ENCODE measurements at regions not wholly inside any gene's neighbourhood (a gene's known extent, or its start where the extent isn't known, plus 50 kb on each side); places are given as distances from the start of the nearest gene placed in this dataset.

- Histone ChIP-seq H3K9me3 (ENCODE audit: insufficient read depth, low read depth, low read length) (no peaks in the 10 kb centered on the region), H3K4me3 (ENCODE audit: low read length) (no peak overlapping the region), H3K9ac (ENCODE audit: low read depth, low read length) (no peak overlapping the region), H3K27ac (ENCODE audit: low read length) (no peak overlapping the region), H3K36me3 (ENCODE audit: insufficient read depth, low read depth, low read length) (no peaks in the 10 kb centered on the region), H3K4me1 (ENCODE audit: insufficient read depth, low read length) (no peaks in the 10 kb centered on the region), H3K27me3 (ENCODE audit: insufficient read depth, low read length) (no peaks in the 10 kb centered on the region)
Observed at GRCh38 chr2:8271461-8271860, 410.4 kb upstream of the ID2 start.

GRCh38 chr2:8276026-8276425, 405.8 kb upstream of the ID2 start:
- Histone ChIP-seq H3K4me1 (ENCODE audit: insufficient read depth, low read length) (no peaks in the 10 kb centered on the region), H3K36me3 (ENCODE audit: insufficient read depth, low read depth, low read length) (no peaks in the 10 kb centered on the region), H3K27ac (ENCODE audit: low read length) (no peak overlapping the region), H3K9me3 (ENCODE audit: insufficient read depth, low read depth, low read length) (no peaks in the 10 kb centered on the region), H3K4me3 (ENCODE audit: low read length) (no peak overlapping the region), H3K27me3 (ENCODE audit: insufficient read depth, low read length) (no peaks in the 10 kb centered on the region), H3K9ac (ENCODE audit: low read depth, low read length) (no peak overlapping the region)

- Histone ChIP-seq H3K4me3 (ENCODE audit: low read length) (no peak overlapping the region), H3K27me3 (ENCODE audit: insufficient read depth, low read length) (no peaks in the 10 kb centered on the region), H3K4me1 (ENCODE audit: insufficient read depth, low read length) (no peaks in the 10 kb centered on the region), H3K36me3 (ENCODE audit: insufficient read depth, low read depth, low read length) (no peaks in the 10 kb centered on the region), H3K9ac (ENCODE audit: low read depth, low read length) (no peak overlapping the region), H3K9me3 (ENCODE audit: insufficient read depth, low read depth, low read length) (no peaks in the 10 kb centered on the region), H3K27ac (ENCODE audit: low read length) (no peak overlapping the region)
Observed at GRCh38 chr2:8277921-8278571, 403.8 kb upstream of the ID2 start.

- Histone ChIP-seq H3K9ac (ENCODE audit: low read depth, low read length) (no peak overlapping the region), H3K4me1 (ENCODE audit: insufficient read depth, low read length) (no peaks in the 10 kb centered on the region), H3K27me3 (ENCODE audit: insufficient read depth, low read length) (no peaks in the 10 kb centered on the region)
Observed at GRCh38 chr2:8278709-8279354, 403.0 kb upstream of the ID2 start.

GRCh38 chr2:8279506-8279905, 402.4 kb upstream of the ID2 start:
- H3K9me3 ChIP-seq (ENCODE audit: insufficient read depth, low read depth, low read length) = no peaks in the 10 kb centered on the region
- H3K4me1 ChIP-seq (ENCODE audit: insufficient read depth, low read length) = no peaks in the 10 kb centered on the region
- no peak overlapping the region for H3K27ac ChIP-seq (ENCODE audit: low read length)
- H3K4me3 ChIP-seq (ENCODE audit: low read length) = no peak overlapping the region
- H3K27me3 ChIP-seq (ENCODE audit: insufficient read depth, low read length) = no peaks in the 10 kb centered on the region
- H3K9ac ChIP-seq (ENCODE audit: low read depth, low read length) = no peak overlapping the region
- H3K36me3 ChIP-seq (ENCODE audit: insufficient read depth, low read depth, low read length) = no peaks in the 10 kb centered on the region

More at GRCh38 chr2:8278709-8279354, 403.0 kb upstream of the ID2 start:
- H3K27ac ChIP-seq (ENCODE audit: low read length) = no peak overlapping the region
- no peaks in the 10 kb centered on the region for H3K36me3 ChIP-seq (ENCODE audit: insufficient read depth, low read depth, low read length)
- no peak overlapping the region for H3K4me3 ChIP-seq (ENCODE audit: low read length)
- H3K9me3 ChIP-seq (ENCODE audit: insufficient read depth, low read depth, low read length) = no peaks in the 10 kb centered on the region

- H3K27ac ChIP-seq (ENCODE audit: low read length) = no peak overlapping the region
- H3K36me3 ChIP-seq (ENCODE audit: insufficient read depth, low read depth, low read length) = no peaks in the 10 kb centered on the region
- H3K9ac ChIP-seq (ENCODE audit: low read depth, low read length) = no peak overlapping the region
- no peak overlapping the region for H3K4me3 ChIP-seq (ENCODE audit: low read length)
- H3K4me1 ChIP-seq (ENCODE audit: insufficient read depth, low read length) = no peaks in the 10 kb centered on the region
- no peaks in the 10 kb centered on the region for H3K27me3 ChIP-seq (ENCODE audit: insufficient read depth, low read length)
- H3K9me3 ChIP-seq (ENCODE audit: insufficient read depth, low read depth, low read length) = no peaks in the 10 kb centered on the region
Observed at GRCh38 chr2:8281234-8281633, 400.6 kb upstream of the ID2 start.

- Histone ChIP-seq H3K27ac (ENCODE audit: low read length) (no peak overlapping the region), H3K4me3 (ENCODE audit: low read length) (no peak overlapping the region), H3K27me3 (ENCODE audit: insufficient read depth, low read length) (no peaks in the 10 kb centered on the region), H3K9ac (ENCODE audit: low read depth, low read length) (no peak overlapping the region), H3K9me3 (ENCODE audit: insufficient read depth, low read depth, low read length) (no peaks in the 10 kb centered on the region), H3K4me1 (ENCODE audit: insufficient read depth, low read length) (no peaks in the 10 kb centered on the region), H3K36me3 (ENCODE audit: insufficient read depth, low read depth, low read length) (no peaks in the 10 kb centered on the region)
Observed at GRCh38 chr2:8281950-8282857, 399.7 kb upstream of the ID2 start.

- Histone ChIP-seq H3K9ac (ENCODE audit: low read depth, low read length) (no peak overlapping the region), H3K9me3 (ENCODE audit: insufficient read depth, low read depth, low read length) (no peaks in the 10 kb centered on the region), H3K27ac (ENCODE audit: low read length) (no peak overlapping the region), H3K27me3 (ENCODE audit: insufficient read depth, low read length) (no peaks in the 10 kb centered on the region), H3K4me3 (ENCODE audit: low read length) (no peak overlapping the region), H3K36me3 (ENCODE audit: insufficient read depth, low read depth, low read length) (no peaks in the 10 kb centered on the region), H3K4me1 (ENCODE audit: insufficient read depth, low read length) (no peaks in the 10 kb centered on the region)
Observed at GRCh38 chr2:8282858-8283252, 399.0 kb upstream of the ID2 start.

GRCh38 chr2:8285081-8285480, 396.8 kb upstream of the ID2 start:
- no peak overlapping the region for H3K4me3 ChIP-seq (ENCODE audit: low read length)
- H3K27ac ChIP-seq (ENCODE audit: low read length) = no peak overlapping the region
- no peaks in the 10 kb centered on the region for H3K36me3 ChIP-seq (ENCODE audit: insufficient read depth, low read depth, low read length)
- no peaks in the 10 kb centered on the region for H3K9me3 ChIP-seq (ENCODE audit: insufficient read depth, low read depth, low read length)
- no peaks in the 10 kb centered on the region for H3K27me3 ChIP-seq (ENCODE audit: insufficient read depth, low read length)
- no peak overlapping the region for H3K9ac ChIP-seq (ENCODE audit: low read depth, low read length)
- no peaks in the 10 kb centered on the region for H3K4me1 ChIP-seq (ENCODE audit: insufficient read depth, low read length)

- Histone ChIP-seq H3K36me3 (ENCODE audit: insufficient read depth, low read depth, low read length) (no peaks in the 10 kb centered on the region), H3K9me3 (ENCODE audit: insufficient read depth, low read depth, low read length) (no peaks in the 10 kb centered on the region), H3K4me3 (ENCODE audit: low read length) (no peak overlapping the region), H3K27ac (ENCODE audit: low read length) (no peak overlapping the region), H3K27me3 (ENCODE audit: insufficient read depth, low read length) (no peaks in the 10 kb centered on the region), H3K9ac (ENCODE audit: low read depth, low read length) (no peak overlapping the region), H3K4me1 (ENCODE audit: insufficient read depth, low read length) (no peaks in the 10 kb centered on the region)
Observed at GRCh38 chr2:8285898-8286297, 396.0 kb upstream of the ID2 start.

GRCh38 chr2:8288206-8288605, 393.6 kb upstream of the ID2 start:
- Histone ChIP-seq H3K4me1 (ENCODE audit: insufficient read depth, low read length) (no peaks in the 10 kb centered on the region), H3K9ac (ENCODE audit: low read depth, low read length) (no peak overlapping the region), H3K27ac (ENCODE audit: low read length) (no peak overlapping the region), H3K4me3 (ENCODE audit: low read length) (no peak overlapping the region), H3K36me3 (ENCODE audit: insufficient read depth, low read depth, low read length) (no peaks in the 10 kb centered on the region), H3K9me3 (ENCODE audit: insufficient read depth, low read depth, low read length) (no peaks in the 10 kb centered on the region), H3K27me3 (ENCODE audit: insufficient read depth, low read length) (no peaks in the 10 kb centered on the region)

GRCh38 chr2:8289111-8289510, 392.7 kb upstream of the ID2 start:
- no peaks in the 10 kb centered on the region for H3K9me3 ChIP-seq (ENCODE audit: insufficient read depth, low read depth, low read length)

More at GRCh38 chr2:8289111-8289510, 392.7 kb upstream of the ID2 start:
- Histone ChIP-seq H3K27me3 (ENCODE audit: insufficient read depth, low read length) (no peaks in the 10 kb centered on the region), H3K27ac (ENCODE audit: low read length) (no peak overlapping the region), H3K4me1 (ENCODE audit: insufficient read depth, low read length) (no peaks in the 10 kb centered on the region), H3K9ac (ENCODE audit: low read depth, low read length) (no peak overlapping the region), H3K36me3 (ENCODE audit: insufficient read depth, low read depth, low read length) (no peaks in the 10 kb centered on the region), H3K4me3 (ENCODE audit: low read length) (no peak overlapping the region)
